GM12878 (cell line): ENCODE measurements at regions not wholly inside any gene's neighbourhood (a gene's known extent, or its start where the extent isn't known, plus 50 kb on each side); places are given as distances from the start of the nearest gene placed in this dataset.

Experiments used
- BACH1 ChIP-seq: fragments of 450-650 bp; IDR thresholded peaks from 2 replicates; pipeline ENCODE4 v1.6.1; 2017; ENCODE audit warnings: mild to moderate bottlenecking, borderline replicate concordance
- CREM ChIP-seq: IDR thresholded peaks from 2 replicates; pipeline ENCODE4 v1.6.1; 2014; ENCODE audit warnings: antibody characterized with exemption, low read depth
- EGR1 ChIP-seq, 2 experiments: IDR thresholded peaks; 1 replicate in 1 of 2; 2 replicates in 1 of 2; pipeline ENCODE4 v1.6.1; 2011 to 2012; ENCODE audit warnings: low read depth in 2 of 2, low read length in 2 of 2, borderline replicate concordance in 1 of 2, mild to moderate bottlenecking in 1 of 2, moderate library complexity in 1 of 2
- EZH2 ChIP-seq: IDR thresholded peaks from 2 replicates; pipeline ENCODE4 v1.6.1; 2012; ENCODE audit warnings: low read depth, mild to moderate bottlenecking, control low read depth, inconsistent platforms, low read length, borderline replicate concordance; ENCODE audit not compliant: control insufficient read depth
- GATAD2B ChIP-seq: fragments of 450-650 bp; conservative IDR thresholded peaks from 2 replicates; pipeline ENCODE4 v1.6.1; 2017; ENCODE audit warnings: low read depth, mild to moderate bottlenecking, moderate library complexity
- HDAC2 ChIP-seq: fragments of 200-600 bp; sonication (generic); IDR thresholded peaks from 2 replicates; pipeline ENCODE4 v1.6.1; 2017
- HDAC6 ChIP-seq: fragments of 200-600 bp; sonication (generic); IDR thresholded peaks from one replicate; pipeline ENCODE4 v1.8.0; 2017; ENCODE audit warnings: antibody characterized with exemption; ENCODE audit not compliant: unreplicated experiment
- IKZF1 ChIP-seq: fragments of 450-650 bp; conservative IDR thresholded peaks from 2 replicates; pipeline ENCODE4 v1.6.1; 2017; ENCODE audit warnings: antibody characterized with exemption, mild to moderate bottlenecking
- MTA2 ChIP-seq: fragments of 450-650 bp; IDR thresholded peaks from 2 replicates; pipeline ENCODE4 v1.6.1; 2016; ENCODE audit warnings: low read depth, mild to moderate bottlenecking, moderate library complexity
- MYB ChIP-seq: fragments of 150-350 bp; IDR thresholded peaks from 2 replicates; pipeline ENCODE4 v1.6.1; 2014; ENCODE audit warnings: mild to moderate bottlenecking, low read depth, low read length, borderline replicate concordance
- NR2F1 ChIP-seq: fragments of 450-650 bp; conservative IDR thresholded peaks from 2 replicates; pipeline ENCODE4 v1.6.1; 2017; ENCODE audit warnings: mild to moderate bottlenecking
- RELA ChIP-seq: fragments of 450-650 bp; IDR thresholded peaks from 2 replicates; pipeline ENCODE4 v1.8.0; 2014; ENCODE audit warnings: borderline replicate concordance; ENCODE audit not compliant: partially characterized antibody
- RFX5 ChIP-seq: IDR thresholded peaks from 2 replicates; pipeline ENCODE4 v1.6.1; 2011; ENCODE audit warnings: low read depth, low read length, improper control_type of control experiment
- SMAD5 ChIP-seq: IDR thresholded peaks from 2 replicates; pipeline ENCODE4 v1.6.1; 2016; ENCODE audit warnings: antibody characterized with exemption, low read depth
- SPI1 ChIP-seq: IDR thresholded peaks from 2 replicates; pipeline ENCODE4 v1.6.1; 2011; ENCODE audit warnings: low read depth, mild to moderate bottlenecking, low read length, moderate library complexity, borderline replicate concordance; ENCODE audit not compliant: insufficient read depth
- TBL1XR1 ChIP-seq: IDR thresholded peaks from 2 replicates; pipeline ENCODE4 v1.6.1; 2012; ENCODE audit warnings: low read depth, low read length, improper control_type of control experiment
- USF2 ChIP-seq: IDR thresholded peaks from 2 replicates; pipeline ENCODE4 v1.6.1; 2011; ENCODE audit warnings: low read depth, low read length, improper control_type of control experiment, borderline replicate concordance
- YBX1 ChIP-seq: fragments of 450-650 bp; IDR thresholded peaks from 2 replicates; pipeline ENCODE4 v1.6.1; 2016; ENCODE audit warnings: antibody characterized with exemption
- ZBED1 ChIP-seq: IDR thresholded peaks from 2 replicates; pipeline ENCODE4 v1.6.1; 2016; ENCODE audit warnings: borderline replicate concordance
- ZNF207 ChIP-seq: fragments of 450-650 bp; IDR thresholded peaks from 2 replicates; pipeline ENCODE4 v1.6.1; 2014; ENCODE audit warnings: antibody characterized with exemption, mild to moderate bottlenecking, borderline replicate concordance
- ZNF24 ChIP-seq: fragments of 450-650 bp; IDR thresholded peaks from 2 replicates; pipeline ENCODE4 v1.6.1; 2017; ENCODE audit warnings: antibody characterized with exemption, mild to moderate bottlenecking
- ZSCAN29 ChIP-seq: fragments of 450-650 bp; IDR thresholded peaks from 2 replicates; pipeline ENCODE4 v1.6.1; 2017; ENCODE audit warnings: mild to moderate bottlenecking, moderate library complexity
- TF ChIP-seq, protein P1 (sequence below): IDR thresholded peaks from 2 replicates; pipeline ENCODE4 v1.6.1; 2012; ENCODE audit warnings: low read length, inconsistent platforms
- TF ChIP-seq, protein P2 (sequence below): fragments of 450-650 bp; IDR thresholded peaks from 2 replicates; pipeline ENCODE4 v1.6.1; 2018; ENCODE audit warnings: mild to moderate bottlenecking, low read depth, moderate library complexity; ENCODE audit not compliant: partially characterized antibody
- TF ChIP-seq, protein P3 (sequence below): fragments of 450-650 bp; IDR thresholded peaks from 2 replicates; pipeline ENCODE4 v1.6.1; 2017; ENCODE audit warnings: mild to moderate bottlenecking, moderate library complexity

GRCh38 chrX:44744799-44745198 lies 99.0 kb upstream of the DUSP21 start (continued):
- TF ChIP-seq ZBED1 (no peak), CREM (no peak), RFX5 (no peak), MTA2 (peak; percentile 80), ZSCAN29 (no peak), HDAC2 (no peak), YBX1 (no peak), NR2F1 (peak; percentile 75), RELA (no peak), BACH1 (no peak), MYB (no peak), USF2 (no peak), HDAC6 (no peak), EGR1 (IDR thresholded peaks at IDR 0.05; ENCODE audit: borderline replicate concordance in 1 of 2, low read depth in 2 of 2, low read length in 2 of 2) (no peak), TBL1XR1 (no peak), SPI1 (no peak), ZNF24 (no peak), SMAD5 (no peak), IKZF1 (no peak), EZH2 (no peak), ZNF207 (no peak), GATAD2B (no peak)
- TF ChIP-seq, protein P1, sequence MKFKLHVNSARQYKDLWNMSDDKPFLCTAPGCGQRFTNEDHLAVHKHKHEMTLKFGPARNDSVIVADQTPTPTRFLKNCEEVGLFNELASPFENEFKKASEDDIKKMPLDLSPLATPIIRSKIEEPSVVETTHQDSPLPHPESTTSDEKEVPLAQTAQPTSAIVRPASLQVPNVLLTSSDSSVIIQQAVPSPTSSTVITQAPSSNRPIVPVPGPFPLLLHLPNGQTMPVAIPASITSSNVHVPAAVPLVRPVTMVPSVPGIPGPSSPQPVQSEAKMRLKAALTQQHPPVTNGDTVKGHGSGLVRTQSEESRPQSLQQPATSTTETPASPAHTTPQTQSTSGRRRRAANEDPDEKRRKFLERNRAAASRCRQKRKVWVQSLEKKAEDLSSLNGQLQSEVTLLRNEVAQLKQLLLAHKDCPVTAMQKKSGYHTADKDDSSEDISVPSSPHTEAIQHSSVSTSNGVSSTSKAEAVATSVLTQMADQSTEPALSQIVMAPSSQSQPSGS = no peak
- TF ChIP-seq, protein P2, sequence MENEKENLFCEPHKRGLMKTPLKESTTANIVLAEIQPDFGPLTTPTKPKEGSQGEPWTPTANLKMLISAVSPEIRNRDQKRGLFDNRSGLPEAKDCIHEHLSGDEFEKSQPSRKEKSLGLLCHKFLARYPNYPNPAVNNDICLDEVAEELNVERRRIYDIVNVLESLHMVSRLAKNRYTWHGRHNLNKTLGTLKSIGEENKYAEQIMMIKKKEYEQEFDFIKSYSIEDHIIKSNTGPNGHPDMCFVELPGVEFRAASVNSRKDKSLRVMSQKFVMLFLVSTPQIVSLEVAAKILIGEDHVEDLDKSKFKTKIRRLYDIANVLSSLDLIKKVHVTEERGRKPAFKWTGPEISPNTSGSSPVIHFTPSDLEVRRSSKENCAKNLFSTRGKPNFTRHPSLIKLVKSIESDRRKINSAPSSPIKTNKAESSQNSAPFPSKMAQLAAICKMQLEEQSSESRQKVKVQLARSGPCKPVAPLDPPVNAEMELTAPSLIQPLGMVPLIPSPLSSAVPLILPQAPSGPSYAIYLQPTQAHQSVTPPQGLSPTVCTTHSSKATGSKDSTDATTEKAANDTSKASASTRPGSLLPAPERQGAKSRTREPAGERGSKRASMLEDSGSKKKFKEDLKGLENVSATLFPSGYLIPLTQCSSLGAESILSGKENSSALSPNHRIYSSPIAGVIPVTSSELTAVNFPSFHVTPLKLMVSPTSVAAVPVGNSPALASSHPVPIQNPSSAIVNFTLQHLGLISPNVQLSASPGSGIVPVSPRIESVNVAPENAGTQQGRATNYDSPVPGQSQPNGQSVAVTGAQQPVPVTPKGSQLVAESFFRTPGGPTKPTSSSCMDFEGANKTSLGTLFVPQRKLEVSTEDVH = no peak
- TF ChIP-seq, protein P3, sequence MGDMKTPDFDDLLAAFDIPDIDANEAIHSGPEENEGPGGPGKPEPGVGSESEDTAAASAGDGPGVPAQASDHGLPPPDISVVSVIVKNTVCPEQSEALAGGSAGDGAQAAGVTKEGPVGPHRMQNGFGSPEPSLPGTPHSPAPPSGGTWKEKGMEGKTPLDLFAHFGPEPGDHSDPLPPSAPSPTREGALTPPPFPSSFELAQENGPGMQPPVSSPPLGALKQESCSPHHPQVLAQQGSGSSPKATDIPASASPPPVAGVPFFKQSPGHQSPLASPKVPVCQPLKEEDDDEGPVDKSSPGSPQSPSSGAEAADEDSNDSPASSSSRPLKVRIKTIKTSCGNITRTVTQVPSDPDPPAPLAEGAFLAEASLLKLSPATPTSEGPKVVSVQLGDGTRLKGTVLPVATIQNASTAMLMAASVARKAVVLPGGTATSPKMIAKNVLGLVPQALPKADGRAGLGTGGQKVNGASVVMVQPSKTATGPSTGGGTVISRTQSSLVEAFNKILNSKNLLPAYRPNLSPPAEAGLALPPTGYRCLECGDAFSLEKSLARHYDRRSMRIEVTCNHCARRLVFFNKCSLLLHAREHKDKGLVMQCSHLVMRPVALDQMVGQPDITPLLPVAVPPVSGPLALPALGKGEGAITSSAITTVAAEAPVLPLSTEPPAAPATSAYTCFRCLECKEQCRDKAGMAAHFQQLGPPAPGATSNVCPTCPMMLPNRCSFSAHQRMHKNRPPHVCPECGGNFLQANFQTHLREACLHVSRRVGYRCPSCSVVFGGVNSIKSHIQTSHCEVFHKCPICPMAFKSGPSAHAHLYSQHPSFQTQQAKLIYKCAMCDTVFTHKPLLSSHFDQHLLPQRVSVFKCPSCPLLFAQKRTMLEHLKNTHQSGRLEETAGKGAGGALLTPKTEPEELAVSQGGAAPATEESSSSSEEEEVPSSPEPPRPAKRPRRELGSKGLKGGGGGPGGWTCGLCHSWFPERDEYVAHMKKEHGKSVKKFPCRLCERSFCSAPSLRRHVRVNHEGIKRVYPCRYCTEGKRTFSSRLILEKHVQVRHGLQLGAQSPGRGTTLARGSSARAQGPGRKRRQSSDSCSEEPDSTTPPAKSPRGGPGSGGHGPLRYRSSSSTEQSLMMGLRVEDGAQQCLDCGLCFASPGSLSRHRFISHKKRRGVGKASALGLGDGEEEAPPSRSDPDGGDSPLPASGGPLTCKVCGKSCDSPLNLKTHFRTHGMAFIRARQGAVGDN = no peak
